SK-N-MC (cell line): ENCODE measurements at regions not wholly inside any gene's neighbourhood (a gene's known extent, or its start where the extent isn't known, plus 50 kb on each side); places are given as distances from the start of the nearest gene placed in this dataset.

Experiments used
- EZH2 ChIP-seq: fragments of 200-600 bp; sonication (generic); IDR thresholded peaks from one replicate; pipeline ENCODE4 v1.6.1; 2017; ENCODE audit warnings: antibody characterized with exemption
- FOXP2 ChIP-seq: optimal IDR thresholded peaks from 2 replicates; pipeline ENCODE3; 2011; ENCODE audit warnings: mild to moderate bottlenecking, moderate library complexity; ENCODE audit not compliant: insufficient read depth; ENCODE audit errors: extremely low read length, control extremely low read depth
- POLR2AphosphoS5 ChIP-seq: IDR thresholded peaks from 2 replicates; pipeline ENCODE4 v1.6.1; 2012; ENCODE audit warnings: mild to moderate bottlenecking, low read depth, low read length, borderline replicate concordance

DNA sequence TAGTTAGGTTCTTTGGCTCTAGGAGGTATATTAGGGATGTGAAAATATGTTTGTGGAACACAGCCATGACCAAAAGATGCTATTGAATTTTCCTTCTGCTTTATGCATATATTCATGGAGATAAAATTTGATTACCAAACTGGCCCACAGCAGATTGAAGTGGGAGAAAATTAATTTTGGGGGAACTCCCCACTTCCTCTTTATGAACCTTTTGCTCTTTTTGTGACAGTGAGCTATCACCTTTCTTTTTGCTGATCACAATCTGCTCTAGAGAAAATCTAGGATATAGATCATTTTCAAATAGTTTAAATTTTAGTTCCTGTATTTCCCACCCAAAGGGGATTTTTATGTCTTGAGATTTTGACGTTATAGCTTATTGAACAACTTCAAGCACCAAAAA is 313.0 kb downstream of the GABRB2 start:
- TF ChIP-seq POLR2AphosphoS5 (no peak), EZH2 (no peak), FOXP2 (no peak)
